WTC11 (cell line): ENCODE measurements at regions not wholly inside any gene's neighbourhood (a gene's known extent, or its start where the extent isn't known, plus 50 kb on each side); places are given as distances from the start of the nearest gene placed in this dataset.

Experiments
- ATAC-seq: fragments of 200-7000 bp; cut with Tn5 transposase; 2 replicates; pipeline ENCODE4 v1.10.0; 2021; ENCODE audit warnings: mild to moderate bottlenecking, moderate library complexity
- CTCF ChIA-PET: fragments of 300-600 bp; sonication (Branson Sonifier 250); formaldehyde crosslinking; loops from one replicate; lab custom pipeline; 2021; ENCODE audit warnings: antibody characterized with exemption; lab: Charles Lee
- POLR2A ChIA-PET: fragments of 350-600 bp; sonication (Branson Sonifier 250); formaldehyde crosslinking; loops from one replicate; lab custom pipeline; 2021; ENCODE audit warnings: antibody characterized with exemption; lab: Charles Lee
- DNase-seq: peaks from one replicate; pipeline ENCODE4 v3.0.0; 2021; ENCODE audit warnings: low spot score
- H3K27ac Mint-ChIP-seq: 2 replicates; pipeline ENCODE4 v1.8.0; 2021; ENCODE audit warnings: mixed read lengths
- H3K27me3 Mint-ChIP-seq: 2 replicates; pipeline ENCODE4 v1.8.0; 2021; ENCODE audit warnings: low read depth, mild to moderate bottlenecking, moderate library complexity, mixed read lengths
- H3K36me3 Mint-ChIP-seq: 2 replicates; pipeline ENCODE4 v1.8.0; 2021; ENCODE audit warnings: mixed read lengths
- H3K4me1 Mint-ChIP-seq: 2 replicates; pipeline ENCODE4 v1.8.0; 2022; ENCODE audit warnings: mixed read lengths
- H3K4me3 Mint-ChIP-seq: 2 replicates; pipeline ENCODE4 v1.8.0; 2021; ENCODE audit warnings: mild to moderate bottlenecking, moderate library complexity, mixed read lengths
- H3K9me3 Mint-ChIP-seq: 2 replicates; pipeline ENCODE4 v1.8.0; 2021; ENCODE audit warnings: mixed read lengths
- CREB1 ChIP-seq: sonication (generic); formaldehyde crosslinking; IDR thresholded peaks from 2 replicates; pipeline ENCODE4 v1.8.0; 2023; ENCODE audit warnings: mild to moderate bottlenecking, missing genetic modification reagents
- E2F4 ChIP-seq: sonication (generic); formaldehyde crosslinking; IDR thresholded peaks from 2 replicates; pipeline ENCODE4 v1.8.1; 2022; ENCODE audit warnings: low read depth, mild to moderate bottlenecking, moderate library complexity, missing genetic modification reagents, borderline replicate concordance
- FOXJ3 ChIP-seq: sonication (generic); formaldehyde crosslinking; IDR thresholded peaks from 2 replicates; pipeline ENCODE4 v1.9.0; 2021; ENCODE audit warnings: missing genetic modification reagents, mild to moderate bottlenecking, borderline replicate concordance
- FOXK1 ChIP-seq: sonication (generic); formaldehyde crosslinking; IDR thresholded peaks from 2 replicates; pipeline ENCODE4 v1.8.0; 2022; ENCODE audit warnings: mild to moderate bottlenecking, moderate library complexity, missing genetic modification reagents
- FOXP1 ChIP-seq: sonication (generic); formaldehyde crosslinking; IDR thresholded peaks from 2 replicates; pipeline ENCODE4 v1.8.0; 2022; ENCODE audit warnings: missing genetic modification reagents, mild to moderate bottlenecking, moderate library complexity, borderline replicate concordance
- GABPB1 ChIP-seq: sonication (generic); formaldehyde crosslinking; IDR thresholded peaks from 2 replicates; pipeline ENCODE4 v1.8.1; 2023; ENCODE audit warnings: mild to moderate bottlenecking, missing genetic modification reagents
- GTF2I ChIP-seq: fragments of 250-450 bp; sonication (Bioruptor Pico); conservative IDR thresholded peaks from 2 replicates; pipeline ENCODE4 v1.4.0; 2021; ENCODE audit warnings: mild to moderate bottlenecking
- IRF2 ChIP-seq: sonication (generic); formaldehyde crosslinking; IDR thresholded peaks from 2 replicates; pipeline ENCODE4 v1.8.0; 2022; ENCODE audit warnings: low read depth, missing genetic modification reagents, borderline replicate concordance
- MXD4 ChIP-seq: fragments of 250-450 bp; sonication (Bioruptor Pico); IDR thresholded peaks from 2 replicates; pipeline ENCODE4 v1.8.0; 2021; ENCODE audit warnings: mild to moderate bottlenecking, moderate library complexity, borderline replicate concordance
- PRDM15 ChIP-seq: sonication (generic); formaldehyde crosslinking; IDR thresholded peaks from 2 replicates; pipeline ENCODE4 v1.8.0; 2022; ENCODE audit warnings: missing genetic modification reagents
- SMAD4 ChIP-seq: sonication (generic); formaldehyde crosslinking; IDR thresholded peaks from 2 replicates; pipeline ENCODE4 v1.8.0; 2022; ENCODE audit warnings: mild to moderate bottlenecking, missing genetic modification reagents
- TEAD4 ChIP-seq: sonication (generic); formaldehyde crosslinking; IDR thresholded peaks from 2 replicates; pipeline ENCODE4 v1.8.0; 2022; ENCODE audit warnings: mild to moderate bottlenecking, missing genetic modification reagents
- TP53 ChIP-seq: sonication (generic); formaldehyde crosslinking; IDR thresholded peaks from 2 replicates; pipeline ENCODE4 v1.8.1; 2023; ENCODE audit warnings: mild to moderate bottlenecking, missing genetic modification reagents
- ZBTB21 ChIP-seq: sonication (generic); formaldehyde crosslinking; IDR thresholded peaks from 2 replicates; pipeline ENCODE4 v1.8.1; 2023; ENCODE audit warnings: mild to moderate bottlenecking, missing genetic modification reagents, borderline replicate concordance
- ZNF138 ChIP-seq: sonication (generic); formaldehyde crosslinking; conservative IDR thresholded peaks from 2 replicates; pipeline ENCODE4 v1.8.1; 2022; ENCODE audit warnings: mild to moderate bottlenecking, moderate library complexity, missing genetic modification reagents
- ZNF423 ChIP-seq: fragments of 250-450 bp; sonication (Bioruptor Pico); IDR thresholded peaks from 2 replicates; pipeline ENCODE4 v2.1.2; 2022; ENCODE audit warnings: mild to moderate bottlenecking, moderate library complexity
- TF ChIP-seq, protein P1 (sequence below): fragments of 200-600 bp; IDR thresholded peaks from 2 replicates; pipeline ENCODE4 v1.8.0; 2022; ENCODE audit warnings: antibody characterized with exemption
- TF ChIP-seq, protein P2 (sequence below): sonication (generic); formaldehyde crosslinking; conservative IDR thresholded peaks from 2 replicates; pipeline ENCODE4 v1.8.1; 2023; ENCODE audit warnings: mild to moderate bottlenecking, low read depth, missing genetic modification reagents, moderate library complexity
- TF ChIP-seq, protein P3 (sequence below): sonication (generic); formaldehyde crosslinking; IDR thresholded peaks from 2 replicates; pipeline ENCODE4 v1.8.1; 2023; ENCODE audit warnings: mild to moderate bottlenecking, missing genetic modification reagents
- TF ChIP-seq, protein P4 (sequence below): sonication (generic); formaldehyde crosslinking; IDR thresholded peaks from 2 replicates; pipeline ENCODE4 v1.8.1; 2023; ENCODE audit warnings: mild to moderate bottlenecking, missing genetic modification reagents, moderate library complexity

DNA sequence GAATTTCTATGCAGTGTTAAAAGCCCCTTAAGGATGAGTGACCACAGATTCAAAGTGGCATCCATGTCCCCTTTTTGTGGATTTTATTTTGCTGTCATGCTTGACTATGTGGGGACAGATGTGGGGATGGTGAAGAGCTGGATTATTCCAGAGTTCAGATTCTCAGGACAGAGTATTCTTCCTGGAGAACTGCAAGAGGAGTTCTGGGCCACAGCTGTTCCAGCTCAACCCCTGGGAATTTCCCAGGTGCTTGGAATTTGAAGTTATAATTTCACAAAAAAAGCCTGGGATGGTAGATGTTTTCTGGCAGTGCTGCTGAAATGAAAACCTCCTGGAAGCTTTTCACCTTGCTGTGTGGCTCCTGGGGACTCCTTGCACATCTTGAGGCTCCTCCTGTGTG is 671.8 kb upstream of the MARCKS start (continued):
- TF ChIP-seq, protein P1, sequence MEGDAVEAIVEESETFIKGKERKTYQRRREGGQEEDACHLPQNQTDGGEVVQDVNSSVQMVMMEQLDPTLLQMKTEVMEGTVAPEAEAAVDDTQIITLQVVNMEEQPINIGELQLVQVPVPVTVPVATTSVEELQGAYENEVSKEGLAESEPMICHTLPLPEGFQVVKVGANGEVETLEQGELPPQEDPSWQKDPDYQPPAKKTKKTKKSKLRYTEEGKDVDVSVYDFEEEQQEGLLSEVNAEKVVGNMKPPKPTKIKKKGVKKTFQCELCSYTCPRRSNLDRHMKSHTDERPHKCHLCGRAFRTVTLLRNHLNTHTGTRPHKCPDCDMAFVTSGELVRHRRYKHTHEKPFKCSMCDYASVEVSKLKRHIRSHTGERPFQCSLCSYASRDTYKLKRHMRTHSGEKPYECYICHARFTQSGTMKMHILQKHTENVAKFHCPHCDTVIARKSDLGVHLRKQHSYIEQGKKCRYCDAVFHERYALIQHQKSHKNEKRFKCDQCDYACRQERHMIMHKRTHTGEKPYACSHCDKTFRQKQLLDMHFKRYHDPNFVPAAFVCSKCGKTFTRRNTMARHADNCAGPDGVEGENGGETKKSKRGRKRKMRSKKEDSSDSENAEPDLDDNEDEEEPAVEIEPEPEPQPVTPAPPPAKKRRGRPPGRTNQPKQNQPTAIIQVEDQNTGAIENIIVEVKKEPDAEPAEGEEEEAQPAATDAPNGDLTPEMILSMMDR = no peak
- no peak for TF ChIP-seq ZNF423
- TF ChIP-seq PRDM15 (CRISPR knock-in tag) = no peak

- DNase-seq = no peak
- no peak overlapping the region for H3K27ac Mint-ChIP-seq
- TF ChIP-seq FOXJ3 (CRISPR knock-in tag) (no peak), TEAD4 (CRISPR knock-in tag) (no peak), ZBTB21 (CRISPR knock-in tag) (no peak), E2F4 (CRISPR knock-in tag) (no peak), GABPB1 (CRISPR knock-in tag) (no peak), FOXK1 (CRISPR knock-in tag) (no peak), ZNF138 (CRISPR knock-in tag) (no peak), CREB1 (no peak), FOXP1 (CRISPR knock-in tag) (no peak), IRF2 (CRISPR knock-in tag) (no peak), GTF2I (CRISPR knock-in tag) (no peak), SMAD4 (CRISPR knock-in tag) (no peak), MXD4 (CRISPR knock-in tag) (no peak), TP53 (CRISPR knock-in tag) (no peak)
- TF ChIP-seq, protein P2, sequence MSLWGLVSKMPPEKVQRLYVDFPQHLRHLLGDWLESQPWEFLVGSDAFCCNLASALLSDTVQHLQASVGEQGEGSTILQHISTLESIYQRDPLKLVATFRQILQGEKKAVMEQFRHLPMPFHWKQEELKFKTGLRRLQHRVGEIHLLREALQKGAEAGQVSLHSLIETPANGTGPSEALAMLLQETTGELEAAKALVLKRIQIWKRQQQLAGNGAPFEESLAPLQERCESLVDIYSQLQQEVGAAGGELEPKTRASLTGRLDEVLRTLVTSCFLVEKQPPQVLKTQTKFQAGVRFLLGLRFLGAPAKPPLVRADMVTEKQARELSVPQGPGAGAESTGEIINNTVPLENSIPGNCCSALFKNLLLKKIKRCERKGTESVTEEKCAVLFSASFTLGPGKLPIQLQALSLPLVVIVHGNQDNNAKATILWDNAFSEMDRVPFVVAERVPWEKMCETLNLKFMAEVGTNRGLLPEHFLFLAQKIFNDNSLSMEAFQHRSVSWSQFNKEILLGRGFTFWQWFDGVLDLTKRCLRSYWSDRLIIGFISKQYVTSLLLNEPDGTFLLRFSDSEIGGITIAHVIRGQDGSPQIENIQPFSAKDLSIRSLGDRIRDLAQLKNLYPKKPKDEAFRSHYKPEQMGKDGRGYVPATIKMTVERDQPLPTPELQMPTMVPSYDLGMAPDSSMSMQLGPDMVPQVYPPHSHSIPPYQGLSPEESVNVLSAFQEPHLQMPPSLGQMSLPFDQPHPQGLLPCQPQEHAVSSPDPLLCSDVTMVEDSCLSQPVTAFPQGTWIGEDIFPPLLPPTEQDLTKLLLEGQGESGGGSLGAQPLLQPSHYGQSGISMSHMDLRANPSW (CRISPR knock-in tag) = no peak
- TF ChIP-seq, protein P3, sequence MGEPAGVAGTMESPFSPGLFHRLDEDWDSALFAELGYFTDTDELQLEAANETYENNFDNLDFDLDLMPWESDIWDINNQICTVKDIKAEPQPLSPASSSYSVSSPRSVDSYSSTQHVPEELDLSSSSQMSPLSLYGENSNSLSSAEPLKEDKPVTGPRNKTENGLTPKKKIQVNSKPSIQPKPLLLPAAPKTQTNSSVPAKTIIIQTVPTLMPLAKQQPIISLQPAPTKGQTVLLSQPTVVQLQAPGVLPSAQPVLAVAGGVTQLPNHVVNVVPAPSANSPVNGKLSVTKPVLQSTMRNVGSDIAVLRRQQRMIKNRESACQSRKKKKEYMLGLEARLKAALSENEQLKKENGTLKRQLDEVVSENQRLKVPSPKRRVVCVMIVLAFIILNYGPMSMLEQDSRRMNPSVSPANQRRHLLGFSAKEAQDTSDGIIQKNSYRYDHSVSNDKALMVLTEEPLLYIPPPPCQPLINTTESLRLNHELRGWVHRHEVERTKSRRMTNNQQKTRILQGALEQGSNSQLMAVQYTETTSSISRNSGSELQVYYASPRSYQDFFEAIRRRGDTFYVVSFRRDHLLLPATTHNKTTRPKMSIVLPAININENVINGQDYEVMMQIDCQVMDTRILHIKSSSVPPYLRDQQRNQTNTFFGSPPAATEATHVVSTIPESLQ = no peak
- TF ChIP-seq, protein P4, sequence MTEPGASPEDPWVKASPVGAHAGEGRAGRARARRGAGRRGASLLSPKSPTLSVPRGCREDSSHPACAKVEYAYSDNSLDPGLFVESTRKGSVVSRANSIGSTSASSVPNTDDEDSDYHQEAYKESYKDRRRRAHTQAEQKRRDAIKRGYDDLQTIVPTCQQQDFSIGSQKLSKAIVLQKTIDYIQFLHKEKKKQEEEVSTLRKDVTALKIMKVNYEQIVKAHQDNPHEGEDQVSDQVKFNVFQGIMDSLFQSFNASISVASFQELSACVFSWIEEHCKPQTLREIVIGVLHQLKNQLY (CRISPR knock-in tag) = no peak
- no peaks in the 10 kb centered on the region for H3K9me3 Mint-ChIP-seq
- CTCF ChIA-PET = no interaction called here
- H3K4me3 Mint-ChIP-seq = no peak overlapping the region
- POLR2A ChIA-PET = no interaction called here
- H3K4me1 Mint-ChIP-seq = peaks cover 6% of the 10 kb centered on the region
- ATAC-seq = no peak
- no peaks in the 10 kb centered on the region for H3K27me3 Mint-ChIP-seq
- H3K36me3 Mint-ChIP-seq = no peaks in the 10 kb centered on the region
These were observed 669.5 kb upstream of the MARCKS start for GRCh38 chr6:113187661-113188060.
